ENCODE measurements at regions not wholly inside any gene's neighbourhood (a gene's known extent, or its start where the extent isn't known, plus 50 kb on each side); places are given as distances from the start of the nearest gene placed in this dataset.

DNA sequence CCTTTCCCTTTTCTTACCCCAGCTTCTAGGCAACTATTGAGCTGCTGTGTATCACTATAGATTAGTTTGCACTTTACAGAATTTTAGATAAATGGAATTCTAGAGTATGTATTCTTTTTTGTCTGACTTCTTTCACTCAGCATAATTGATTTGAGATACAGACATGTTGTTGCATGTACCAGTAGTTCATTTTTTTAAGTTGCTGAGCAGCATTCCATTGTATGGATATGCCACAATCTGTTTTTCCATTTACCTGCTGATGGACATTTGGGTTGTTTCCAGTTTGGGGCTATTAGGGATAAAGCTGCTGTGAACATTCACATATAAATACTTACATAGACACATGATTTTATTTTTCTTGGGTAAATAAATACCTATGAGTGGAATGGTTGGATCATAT lies 135.7 kb downstream of the IGF1 start:
- intact Hi-C loops (cut with DNase I), result no loop called here
- H3K36me3 ChIP-seq (replicated peaks in 1 of 2; ENCODE audit: insufficient read depth in 1 of 2, low read depth in 2 of 2), result no peaks in the 10 kb centered on the region
- ATAC-seq, result no peak

DNA sequence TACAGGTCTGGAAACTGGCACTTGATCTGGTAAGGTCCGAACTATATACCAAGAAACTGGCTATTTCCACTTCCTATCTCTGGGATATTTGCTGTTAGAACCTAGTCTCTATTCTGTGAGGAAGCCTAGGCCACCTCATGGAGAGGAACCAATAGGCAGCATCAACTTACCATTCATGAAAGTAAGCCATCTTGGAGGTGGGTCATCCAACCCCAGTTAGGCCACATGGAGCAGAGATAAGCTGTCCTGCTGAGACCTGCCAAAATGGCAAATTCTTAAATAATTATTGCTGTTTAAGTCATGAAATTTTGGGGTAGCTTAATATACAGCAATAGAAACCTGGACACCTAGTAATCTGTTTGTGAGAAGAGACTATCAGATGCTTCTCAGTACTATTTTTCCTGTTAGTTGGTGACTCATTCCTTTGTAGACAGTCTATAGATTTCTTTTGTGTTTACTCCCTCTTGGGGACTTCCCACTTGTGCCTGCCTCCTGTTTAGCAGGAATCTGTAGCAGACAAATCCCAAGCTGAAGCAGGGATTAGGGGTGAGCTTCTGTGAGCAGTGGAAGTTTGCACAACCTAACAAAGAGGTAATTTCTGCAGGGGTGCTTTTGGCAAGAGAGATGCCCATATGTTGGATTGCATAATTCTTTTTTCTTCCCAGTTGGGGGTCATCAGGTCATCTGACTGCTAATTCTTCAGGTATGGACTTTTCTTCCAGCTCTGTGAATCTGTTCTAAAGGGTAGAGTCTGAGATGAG lies 136.8 kb downstream of the IGF1 start:
- Histone ChIP-seq H3K36me3 (replicated peaks in 1 of 2; ENCODE audit: insufficient read depth in 1 of 2, low read depth in 2 of 2) (no peaks in the 10 kb centered on the region), H3K9me3 (no peaks in the 10 kb centered on the region), H3K4me3 (no peak overlapping the region), H3K4me1 (peaks cover 44% of the 10 kb centered on the region), H3K27ac (peak overlapping the region; percentile 65 to 80 (median 72)), H3K27me3 (no peaks in the 10 kb centered on the region)
- TF ChIP-seq, protein P1, sequence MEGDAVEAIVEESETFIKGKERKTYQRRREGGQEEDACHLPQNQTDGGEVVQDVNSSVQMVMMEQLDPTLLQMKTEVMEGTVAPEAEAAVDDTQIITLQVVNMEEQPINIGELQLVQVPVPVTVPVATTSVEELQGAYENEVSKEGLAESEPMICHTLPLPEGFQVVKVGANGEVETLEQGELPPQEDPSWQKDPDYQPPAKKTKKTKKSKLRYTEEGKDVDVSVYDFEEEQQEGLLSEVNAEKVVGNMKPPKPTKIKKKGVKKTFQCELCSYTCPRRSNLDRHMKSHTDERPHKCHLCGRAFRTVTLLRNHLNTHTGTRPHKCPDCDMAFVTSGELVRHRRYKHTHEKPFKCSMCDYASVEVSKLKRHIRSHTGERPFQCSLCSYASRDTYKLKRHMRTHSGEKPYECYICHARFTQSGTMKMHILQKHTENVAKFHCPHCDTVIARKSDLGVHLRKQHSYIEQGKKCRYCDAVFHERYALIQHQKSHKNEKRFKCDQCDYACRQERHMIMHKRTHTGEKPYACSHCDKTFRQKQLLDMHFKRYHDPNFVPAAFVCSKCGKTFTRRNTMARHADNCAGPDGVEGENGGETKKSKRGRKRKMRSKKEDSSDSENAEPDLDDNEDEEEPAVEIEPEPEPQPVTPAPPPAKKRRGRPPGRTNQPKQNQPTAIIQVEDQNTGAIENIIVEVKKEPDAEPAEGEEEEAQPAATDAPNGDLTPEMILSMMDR (IDR thresholded peaks at IDR 0.05), result no peak
- no peak for TF ChIP-seq POLR2A (IDR thresholded peaks at IDR 0.05)
- DNase-seq (peak in 3 of 4 donors; percentile 24 to 43 (median 29)), ATAC-seq (peak; percentile 63)
- 53 to 73% methylated on average over 1 of the region's 1 CpG for WGBS, 2 donors
- intact Hi-C loops (cut with DNase I), result no loop called here

More for the DNA sequence above, 135.7 kb downstream of the IGF1 start:
- Histone ChIP-seq H3K27ac (no peak overlapping the region), H3K9me3 (no peaks in the 10 kb centered on the region), H3K4me1 (peaks cover 41% of the 10 kb centered on the region), H3K4me3 (no peak overlapping the region), H3K27me3 (no peaks in the 10 kb centered on the region)
- TF ChIP-seq, protein P1 (IDR thresholded peaks at IDR 0.05), result no peak
- TF ChIP-seq POLR2A (IDR thresholded peaks at IDR 0.05), result no peak
- DNase-seq, result no peak

DNA sequence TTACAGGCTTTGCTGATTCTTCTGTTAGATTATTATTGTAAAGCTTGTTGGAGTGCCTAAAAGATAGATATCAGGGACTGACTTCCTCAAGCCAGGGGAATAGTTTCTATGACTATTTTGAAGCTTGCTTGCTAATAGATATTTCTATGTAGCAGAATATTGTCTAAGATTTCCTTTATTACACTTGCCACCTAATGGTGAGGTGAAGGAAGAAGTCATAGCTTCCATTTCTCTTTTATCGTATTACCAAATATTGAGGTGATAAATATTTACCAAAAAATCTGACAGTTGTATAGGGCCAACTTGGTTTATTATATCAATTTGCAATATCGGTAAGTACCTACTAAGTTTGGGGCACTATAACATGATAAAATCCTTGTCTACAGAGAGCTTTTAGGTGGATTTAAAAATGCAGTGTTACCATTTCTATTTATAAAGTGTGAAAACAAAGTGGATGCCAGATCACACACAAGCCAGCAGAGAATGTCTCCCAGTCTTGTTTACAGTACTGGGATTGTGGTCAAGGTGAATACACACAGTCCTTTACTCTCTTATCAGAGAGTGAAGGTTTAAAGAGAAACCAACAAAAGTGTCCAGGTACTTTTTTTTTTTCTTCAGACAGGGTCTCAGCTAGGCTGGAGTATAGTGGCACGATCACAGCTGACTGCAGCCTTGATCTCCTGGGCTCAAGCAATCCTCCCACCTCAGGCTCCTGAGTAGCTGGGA lies 137.9 kb downstream of the IGF1 start:
- TF ChIP-seq, protein P1 (IDR thresholded peaks at IDR 0.05), result peak in 2 of 7 experiments; percentile 13 to 17
- TF ChIP-seq POLR2A (IDR thresholded peaks at IDR 0.05), result peak in 1 of 3 donors; percentile 31
- peak overlapping the region; percentile 65 to 80 (median 72) for H3K27ac ChIP-seq
- WGBS, 2 donors, result 32 to 39% methylated on average over 3 of the region's 3 CpGs
- H3K4me1 ChIP-seq, result peaks cover 44% of the 10 kb centered on the region
- H3K27me3 ChIP-seq, result no peaks in the 10 kb centered on the region
- H3K9me3 ChIP-seq, result no peaks in the 10 kb centered on the region
- no peaks in the 10 kb centered on the region for H3K36me3 ChIP-seq (replicated peaks in 1 of 2; ENCODE audit: insufficient read depth in 1 of 2, low read depth in 2 of 2)
- DNase-seq, result peak; percentile 44 to 65 (median 58)
- intact Hi-C loops (cut with DNase I), result no loop called here
- no peak overlapping the region for H3K4me3 ChIP-seq
- ATAC-seq, result peak; percentile 93

DNA sequence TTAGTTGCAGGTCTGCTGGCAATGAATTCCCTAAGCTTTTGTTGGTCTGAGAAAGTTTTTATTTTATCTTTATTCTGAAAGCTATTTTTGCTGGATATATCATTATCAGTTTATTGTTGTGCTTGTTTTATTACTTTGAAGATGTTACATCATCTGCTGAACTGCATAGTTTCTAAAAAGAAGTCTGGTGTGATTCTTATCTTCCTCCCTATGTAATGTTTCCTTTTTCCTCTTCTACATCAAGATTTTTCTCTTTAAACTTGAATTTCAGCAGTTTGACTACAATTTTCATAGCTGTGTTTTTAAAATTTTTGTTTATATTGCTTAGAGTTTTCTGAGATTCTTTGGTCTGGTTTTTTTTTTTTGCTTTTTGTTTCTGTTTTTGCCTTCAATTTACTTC lies 137.1 kb upstream of the PMCH start:
- H3K4me1 ChIP-seq, result peaks cover 10% of the 10 kb centered on the region
- H3K9me3 ChIP-seq, result no peaks in the 10 kb centered on the region
- ATAC-seq, result no peak

More for the DNA sequence above, 137.1 kb upstream of the PMCH start:
- H3K4me3 ChIP-seq, result no peak overlapping the region
- no peaks in the 10 kb centered on the region for H3K36me3 ChIP-seq (replicated peaks in 1 of 2; ENCODE audit: insufficient read depth in 1 of 2, low read depth in 2 of 2)
- TF ChIP-seq POLR2A (IDR thresholded peaks at IDR 0.05), result no peak
- TF ChIP-seq, protein P1 (IDR thresholded peaks at IDR 0.05), result no peak
- DNase-seq, result no peak
- no peaks in the 10 kb centered on the region for H3K27me3 ChIP-seq
- H3K27ac ChIP-seq, result no peak overlapping the region
- intact Hi-C loops (cut with DNase I), result no loop called here

Measured in body of pancreas (tissue), 4 donors.